Gastrocnemius medialis (tissue), 4 donors: ENCODE measurements at regions not wholly inside any gene's neighbourhood (a gene's known extent, or its start where the extent isn't known, plus 50 kb on each side); places are given as distances from the start of the nearest gene placed in this dataset.

Source experiments
- POLR2A ChIP-seq, 2 donors: fragments of 450-650 bp; IDR thresholded peaks; one replicate each; pipeline ENCODE4 v1.6.1; 2017; ENCODE audit warnings: antibody characterized with exemption in 2 of 2, mild to moderate bottlenecking in 2 of 2, moderate library complexity in 2 of 2
- TF ChIP-seq, protein P1 (sequence below), 5 experiments: fragments of 450-650 bp in 3 of 5; fragments of 200-600 bp in 2 of 5; sonication (generic) in 2 of 5; IDR thresholded peaks in 4 of 5; conservative IDR thresholded peaks in 1 of 5; 1 replicate in 4 of 5; 2 replicates in 1 of 5; pipeline ENCODE4 v1.5.1; 2016 to 2019; ENCODE audit warnings: antibody characterized with exemption in 5 of 5, mild to moderate bottlenecking in 3 of 5, moderate library complexity in 3 of 5

DNA sequence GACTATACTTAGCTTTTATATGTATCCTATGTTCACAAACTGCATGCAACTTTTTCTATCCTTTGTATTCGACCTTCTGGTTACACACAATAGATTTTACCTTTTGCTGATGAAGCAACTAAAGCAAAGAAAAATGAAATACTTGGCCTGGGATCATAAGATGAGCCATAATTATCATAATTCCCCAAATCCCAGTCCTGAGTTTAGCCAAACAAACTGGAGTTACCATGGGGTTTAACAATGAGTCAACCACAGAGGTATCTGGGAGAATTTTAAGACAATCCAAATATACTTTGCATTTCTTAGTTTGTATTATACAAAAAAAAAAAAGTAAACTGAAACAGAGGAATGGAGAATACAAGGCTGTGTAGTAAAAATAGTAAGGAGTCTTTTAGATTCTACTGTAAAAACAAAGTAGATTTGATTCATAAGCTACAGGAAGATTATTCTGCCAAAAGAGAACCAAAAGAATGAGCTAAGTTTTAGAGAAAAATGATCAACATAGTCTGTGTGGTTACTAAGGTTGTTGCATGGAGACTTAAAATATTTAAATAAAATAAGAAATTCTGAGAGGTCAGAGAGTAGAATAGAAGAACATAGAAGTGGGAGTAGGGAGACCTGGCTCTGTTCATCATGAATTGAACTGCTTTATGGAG, 60.4 kb upstream of the GORAB start:
- TF ChIP-seq, protein P1, sequence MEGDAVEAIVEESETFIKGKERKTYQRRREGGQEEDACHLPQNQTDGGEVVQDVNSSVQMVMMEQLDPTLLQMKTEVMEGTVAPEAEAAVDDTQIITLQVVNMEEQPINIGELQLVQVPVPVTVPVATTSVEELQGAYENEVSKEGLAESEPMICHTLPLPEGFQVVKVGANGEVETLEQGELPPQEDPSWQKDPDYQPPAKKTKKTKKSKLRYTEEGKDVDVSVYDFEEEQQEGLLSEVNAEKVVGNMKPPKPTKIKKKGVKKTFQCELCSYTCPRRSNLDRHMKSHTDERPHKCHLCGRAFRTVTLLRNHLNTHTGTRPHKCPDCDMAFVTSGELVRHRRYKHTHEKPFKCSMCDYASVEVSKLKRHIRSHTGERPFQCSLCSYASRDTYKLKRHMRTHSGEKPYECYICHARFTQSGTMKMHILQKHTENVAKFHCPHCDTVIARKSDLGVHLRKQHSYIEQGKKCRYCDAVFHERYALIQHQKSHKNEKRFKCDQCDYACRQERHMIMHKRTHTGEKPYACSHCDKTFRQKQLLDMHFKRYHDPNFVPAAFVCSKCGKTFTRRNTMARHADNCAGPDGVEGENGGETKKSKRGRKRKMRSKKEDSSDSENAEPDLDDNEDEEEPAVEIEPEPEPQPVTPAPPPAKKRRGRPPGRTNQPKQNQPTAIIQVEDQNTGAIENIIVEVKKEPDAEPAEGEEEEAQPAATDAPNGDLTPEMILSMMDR (IDR thresholded peaks at IDR 0.05 in 4 of 5, conservative IDR thresholded peaks at IDR 0.05 in 1 of 5) = no peak
- TF ChIP-seq POLR2A (IDR thresholded peaks at IDR 0.05) = no peak
